ENCODE measurements at regions not wholly inside any gene's neighbourhood (a gene's known extent, or its start where the extent isn't known, plus 50 kb on each side); places are given as distances from the start of the nearest gene placed in this dataset.

- Mint-ChIP-seq H3K36me3 (ENCODE audit: low read depth) (no peaks in the 10 kb centered on the region), H3K27me3 (ENCODE audit: insufficient read depth) (peaks cover 2% of the 10 kb centered on the region), H3K9me3 (no peaks in the 10 kb centered on the region), H3K4me3 (no peak overlapping the region), H3K27ac (no peak overlapping the region), H3K4me1 (ENCODE audit: low read depth) (no peaks in the 10 kb centered on the region)
- DNase-seq (ENCODE audit: low spot score) = no peak
- intact Hi-C loops (cut with micrococcal nuclease) = no loop called here
Measured at GRCh38 chr4:163077680-163078079, 89.0 kb downstream of the NAF1 start.

DNA sequence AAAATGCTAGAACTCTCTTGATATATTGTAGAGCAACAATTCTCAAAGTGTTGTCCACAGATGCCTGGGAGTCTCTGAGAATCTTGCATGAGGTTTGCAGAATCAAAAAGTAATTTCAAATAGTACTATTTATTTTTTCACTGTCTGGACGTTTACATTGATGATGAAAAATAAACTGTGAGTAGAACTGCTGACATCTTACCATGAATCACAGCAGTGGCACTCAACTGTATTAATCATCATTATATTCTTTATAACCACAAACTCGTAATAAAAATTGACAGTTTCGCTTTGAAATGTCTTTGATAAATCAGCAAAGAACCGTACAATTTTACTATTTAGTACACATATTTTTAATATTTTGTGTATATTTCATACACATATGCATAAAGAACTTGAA lies 94.5 kb downstream of the NAF1 start:
- H3K36me3 Mint-ChIP-seq (ENCODE audit: low read depth) = no peaks in the 10 kb centered on the region
- no peak for DNase-seq (ENCODE audit: low spot score)
- no peak overlapping the region for H3K27ac Mint-ChIP-seq
- intact Hi-C loops (cut with micrococcal nuclease) = no loop called here
- no peaks in the 10 kb centered on the region for H3K27me3 Mint-ChIP-seq (ENCODE audit: insufficient read depth)
- H3K9me3 Mint-ChIP-seq = no peaks in the 10 kb centered on the region
- no peaks in the 10 kb centered on the region for H3K4me1 Mint-ChIP-seq (ENCODE audit: low read depth)
- H3K4me3 Mint-ChIP-seq = no peak overlapping the region

GRCh38 chr4:163071308-163071707 lies 95.4 kb downstream of the NAF1 start:
- H3K27ac Mint-ChIP-seq = no peak overlapping the region

GRCh38 chr4:163070023-163070422 lies 96.7 kb downstream of the NAF1 start:
- DNase-seq (ENCODE audit: low spot score) = no peak
- Mint-ChIP-seq H3K27ac (no peak overlapping the region), H3K27me3 (ENCODE audit: insufficient read depth) (no peaks in the 10 kb centered on the region), H3K36me3 (ENCODE audit: low read depth) (no peaks in the 10 kb centered on the region), H3K4me1 (ENCODE audit: low read depth) (no peaks in the 10 kb centered on the region), H3K9me3 (no peaks in the 10 kb centered on the region), H3K4me3 (no peak overlapping the region)
- intact Hi-C loops (cut with micrococcal nuclease) = no loop called here

More at GRCh38 chr4:163071308-163071707, 95.4 kb downstream of the NAF1 start:
- Mint-ChIP-seq H3K36me3 (ENCODE audit: low read depth) (no peaks in the 10 kb centered on the region), H3K27me3 (ENCODE audit: insufficient read depth) (no peaks in the 10 kb centered on the region), H3K4me1 (ENCODE audit: low read depth) (no peaks in the 10 kb centered on the region), H3K4me3 (no peak overlapping the region), H3K9me3 (no peaks in the 10 kb centered on the region)
- DNase-seq (ENCODE audit: low spot score) = no peak
- intact Hi-C loops (cut with micrococcal nuclease) = no loop called here

- H3K36me3 Mint-ChIP-seq (ENCODE audit: low read depth) = no peaks in the 10 kb centered on the region
- H3K9me3 Mint-ChIP-seq = no peaks in the 10 kb centered on the region
- no peak overlapping the region for H3K4me3 Mint-ChIP-seq
- H3K27ac Mint-ChIP-seq = no peak overlapping the region
- intact Hi-C loops (cut with micrococcal nuclease) = no loop called here
- H3K4me1 Mint-ChIP-seq (ENCODE audit: low read depth) = no peaks in the 10 kb centered on the region
- peaks cover 3% of the 10 kb centered on the region for H3K27me3 Mint-ChIP-seq (ENCODE audit: insufficient read depth)
- DNase-seq (ENCODE audit: low spot score) = no peak
Measured at GRCh38 chr4:163063891-163064290, 102.8 kb downstream of the NAF1 start.

- Mint-ChIP-seq H3K27me3 (ENCODE audit: insufficient read depth) (no peaks in the 10 kb centered on the region), H3K9me3 (no peaks in the 10 kb centered on the region), H3K36me3 (ENCODE audit: low read depth) (no peaks in the 10 kb centered on the region), H3K4me3 (no peak overlapping the region), H3K27ac (no peak overlapping the region), H3K4me1 (ENCODE audit: low read depth) (no peaks in the 10 kb centered on the region)
- DNase-seq (ENCODE audit: low spot score) = no peak
- intact Hi-C loops (cut with micrococcal nuclease) = loop anchor here (1.0 kb wide), 1 partner anchor 500 kb away; no protein-coding TSS in a partner anchor
Measured at GRCh38 chr4:163048447-163048846, 118.2 kb downstream of the NAF1 start.

DNA sequence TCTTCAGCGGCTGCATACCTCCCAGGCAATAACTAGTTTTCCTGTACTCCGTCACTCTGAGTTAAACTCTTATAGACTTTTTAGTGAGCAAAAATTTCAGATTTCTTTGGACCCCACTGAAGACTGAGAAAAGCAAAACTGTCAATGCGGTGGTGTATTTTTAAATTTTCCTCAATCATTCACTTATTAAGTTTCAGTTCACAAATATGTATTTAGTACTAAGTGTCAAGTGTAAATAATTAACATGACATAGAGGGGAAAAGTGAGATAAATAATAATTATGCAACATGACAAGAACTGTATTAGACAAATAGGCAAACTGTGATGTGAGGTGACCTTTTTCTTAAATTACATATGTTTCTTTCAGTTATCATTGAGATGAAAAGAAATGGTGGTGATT lies 124.4 kb downstream of the NAF1 start:
- intact Hi-C loops (cut with micrococcal nuclease) = no loop called here
- no peaks in the 10 kb centered on the region for H3K4me1 Mint-ChIP-seq (ENCODE audit: low read depth)
- peaks cover 6% of the 10 kb centered on the region for H3K27me3 Mint-ChIP-seq (ENCODE audit: insufficient read depth)
- no peak overlapping the region for H3K4me3 Mint-ChIP-seq
- DNase-seq (ENCODE audit: low spot score) = no peak
- H3K36me3 Mint-ChIP-seq (ENCODE audit: low read depth) = no peaks in the 10 kb centered on the region
- no peaks in the 10 kb centered on the region for H3K9me3 Mint-ChIP-seq
- no peak overlapping the region for H3K27ac Mint-ChIP-seq

GRCh38 chr4:163017135-163017534 lies 149.6 kb downstream of the NAF1 start:
- intact Hi-C loops (cut with micrococcal nuclease) = no loop called here
- DNase-seq (ENCODE audit: low spot score) = no peak
- H3K4me1 Mint-ChIP-seq (ENCODE audit: low read depth) = no peaks in the 10 kb centered on the region
- H3K36me3 Mint-ChIP-seq (ENCODE audit: low read depth) = no peaks in the 10 kb centered on the region
- H3K27me3 Mint-ChIP-seq (ENCODE audit: insufficient read depth) = no peaks in the 10 kb centered on the region
- H3K4me3 Mint-ChIP-seq = no peak overlapping the region
- no peak overlapping the region for H3K27ac Mint-ChIP-seq
- H3K9me3 Mint-ChIP-seq = no peaks in the 10 kb centered on the region

GRCh38 chr4:163012816-163013215 lies 153.9 kb downstream of the NAF1 start:
- Mint-ChIP-seq H3K27ac (no peak overlapping the region), H3K4me3 (no peak overlapping the region), H3K27me3 (ENCODE audit: insufficient read depth) (no peaks in the 10 kb centered on the region), H3K9me3 (no peaks in the 10 kb centered on the region), H3K36me3 (ENCODE audit: low read depth) (no peaks in the 10 kb centered on the region), H3K4me1 (ENCODE audit: low read depth) (no peaks in the 10 kb centered on the region)
- intact Hi-C loops (cut with micrococcal nuclease) = no loop called here
- DNase-seq (ENCODE audit: low spot score) = no peak

DNA sequence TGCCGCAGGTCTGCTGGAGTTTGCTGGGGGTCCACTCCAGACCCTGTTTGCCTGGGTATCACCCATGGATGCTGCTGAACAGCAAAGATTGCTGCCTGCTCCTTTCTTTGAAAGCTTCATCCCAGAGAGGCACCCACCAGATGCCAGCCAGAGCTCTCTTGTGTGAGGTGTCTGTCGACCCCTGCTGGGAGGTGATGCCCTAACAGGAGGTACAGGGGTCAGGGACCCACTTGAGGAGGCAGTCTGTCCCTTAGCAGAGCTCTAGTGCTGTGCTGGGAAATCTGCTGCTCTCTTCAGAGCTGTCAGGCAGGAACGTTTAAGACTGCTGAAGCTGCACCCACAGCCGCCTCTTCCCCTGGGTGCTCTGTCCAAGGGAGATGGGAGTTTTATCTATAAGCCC lies 162.7 kb downstream of the NAF1 start:
- Mint-ChIP-seq H3K4me1 (ENCODE audit: low read depth) (no peaks in the 10 kb centered on the region), H3K4me3 (no peak overlapping the region)
- no peak for DNase-seq (ENCODE audit: low spot score)

GRCh38 chr4:162988530-162988929 lies 178.2 kb downstream of the NAF1 start:
- intact Hi-C loops (cut with micrococcal nuclease) = no loop called here
- no peaks in the 10 kb centered on the region for H3K9me3 Mint-ChIP-seq

More for the DNA sequence above, 162.7 kb downstream of the NAF1 start:
- no peaks in the 10 kb centered on the region for H3K27me3 Mint-ChIP-seq (ENCODE audit: insufficient read depth)
- intact Hi-C loops (cut with micrococcal nuclease) = no loop called here
- H3K27ac Mint-ChIP-seq = no peak overlapping the region
- H3K36me3 Mint-ChIP-seq (ENCODE audit: low read depth) = peaks cover 1% of the 10 kb centered on the region
- H3K9me3 Mint-ChIP-seq = peaks cover 16% of the 10 kb centered on the region

GRCh38 chr4:162985131-162985530 lies 181.6 kb downstream of the NAF1 start:
- no peak for DNase-seq (ENCODE audit: low spot score)
- H3K4me3 Mint-ChIP-seq = no peak overlapping the region
- no peaks in the 10 kb centered on the region for H3K9me3 Mint-ChIP-seq
- no peaks in the 10 kb centered on the region for H3K36me3 Mint-ChIP-seq (ENCODE audit: low read depth)
- no peaks in the 10 kb centered on the region for H3K27me3 Mint-ChIP-seq (ENCODE audit: insufficient read depth)
- no peak overlapping the region for H3K27ac Mint-ChIP-seq
- no peaks in the 10 kb centered on the region for H3K4me1 Mint-ChIP-seq (ENCODE audit: low read depth)
- intact Hi-C loops (cut with micrococcal nuclease) = no loop called here

More at GRCh38 chr4:162988530-162988929, 178.2 kb downstream of the NAF1 start:
- DNase-seq (ENCODE audit: low spot score) = no peak
- Mint-ChIP-seq H3K27ac (no peak overlapping the region), H3K36me3 (ENCODE audit: low read depth) (no peaks in the 10 kb centered on the region), H3K4me3 (no peak overlapping the region), H3K27me3 (ENCODE audit: insufficient read depth) (no peaks in the 10 kb centered on the region), H3K4me1 (ENCODE audit: low read depth) (no peaks in the 10 kb centered on the region)

DNA sequence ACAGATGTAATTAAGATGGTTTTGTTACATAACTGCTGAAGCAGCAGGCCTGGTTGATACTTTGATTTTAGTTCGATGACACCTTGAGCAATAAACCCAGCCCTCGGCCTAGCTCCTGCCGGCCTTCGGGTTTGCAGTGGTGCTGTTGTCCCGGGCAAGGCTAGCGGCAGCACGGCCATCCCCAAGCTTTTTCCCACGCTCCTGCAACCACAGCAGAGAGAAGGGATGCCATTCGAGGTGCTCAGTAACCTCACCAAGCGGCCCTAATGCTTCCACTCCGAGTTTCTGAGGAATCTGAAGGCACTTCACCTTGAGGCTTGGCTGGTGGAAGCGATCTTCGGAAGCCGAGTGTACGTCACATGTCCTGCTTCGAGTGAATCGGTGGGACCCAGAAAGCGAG lies 182.1 kb downstream of the NAF1 start:
- H3K4me3 Mint-ChIP-seq = no peak overlapping the region
- intact Hi-C loops (cut with micrococcal nuclease) = no loop called here
- H3K36me3 Mint-ChIP-seq (ENCODE audit: low read depth) = no peaks in the 10 kb centered on the region
- no peaks in the 10 kb centered on the region for H3K4me1 Mint-ChIP-seq (ENCODE audit: low read depth)
- DNase-seq (ENCODE audit: low spot score) = no peak
- H3K9me3 Mint-ChIP-seq = no peaks in the 10 kb centered on the region
- H3K27ac Mint-ChIP-seq = no peak overlapping the region
- no peaks in the 10 kb centered on the region for H3K27me3 Mint-ChIP-seq (ENCODE audit: insufficient read depth)

DNA sequence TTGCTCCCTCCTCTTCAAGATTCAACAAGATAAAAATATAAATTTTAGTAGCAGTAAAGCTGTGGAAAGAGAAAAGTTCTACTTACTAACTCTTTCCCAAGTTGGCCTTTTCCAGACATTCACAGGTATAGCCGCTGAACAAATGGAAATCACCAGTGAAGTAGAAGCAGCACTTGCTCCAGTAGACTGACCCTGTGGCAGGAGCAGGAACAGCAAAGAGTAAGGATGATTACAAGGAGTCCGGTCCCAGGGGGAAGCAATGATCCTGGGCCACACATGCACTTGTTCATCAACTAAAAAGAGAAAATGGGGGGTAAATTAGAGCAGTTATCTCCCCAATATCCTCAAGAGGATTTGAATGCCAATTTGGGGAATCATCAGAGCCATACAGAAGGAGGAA lies 184.9 kb downstream of the NAF1 start:
- H3K27me3 Mint-ChIP-seq (ENCODE audit: insufficient read depth) = no peaks in the 10 kb centered on the region
- H3K36me3 Mint-ChIP-seq (ENCODE audit: low read depth) = no peaks in the 10 kb centered on the region
- intact Hi-C loops (cut with micrococcal nuclease) = no loop called here

More for the DNA sequence above, 184.9 kb downstream of the NAF1 start:
- no peak overlapping the region for H3K27ac Mint-ChIP-seq
- no peaks in the 10 kb centered on the region for H3K4me1 Mint-ChIP-seq (ENCODE audit: low read depth)
- H3K9me3 Mint-ChIP-seq = no peaks in the 10 kb centered on the region
- no peak overlapping the region for H3K4me3 Mint-ChIP-seq
- no peak for DNase-seq (ENCODE audit: low spot score)

Measured in activated T-helper 1 cell treated with anti-CD3 and anti-CD28 coated beads, Interleukin-12 subunit alpha, Interleukin-12 subunit beta, Interleukin-2, Interleukin-4 antibody, amounts not matched to agents 30 ng/mL and 10 ng/mL and 1 ng/mL, durations not matched to agents 14 hours and 24 hours and 36 hours (primary cell).